Islet precursor cell (in vitro differentiated cells): ENCODE measurements at regions not wholly inside any gene's neighbourhood (a gene's known extent, or its start where the extent isn't known, plus 50 kb on each side); places are given as distances from the start of the nearest gene placed in this dataset.

ENCODE experiments used
- DNase-seq: peaks from one replicate; pipeline ENCODE4 v3.0.0-alpha.2; 2018

DNA sequence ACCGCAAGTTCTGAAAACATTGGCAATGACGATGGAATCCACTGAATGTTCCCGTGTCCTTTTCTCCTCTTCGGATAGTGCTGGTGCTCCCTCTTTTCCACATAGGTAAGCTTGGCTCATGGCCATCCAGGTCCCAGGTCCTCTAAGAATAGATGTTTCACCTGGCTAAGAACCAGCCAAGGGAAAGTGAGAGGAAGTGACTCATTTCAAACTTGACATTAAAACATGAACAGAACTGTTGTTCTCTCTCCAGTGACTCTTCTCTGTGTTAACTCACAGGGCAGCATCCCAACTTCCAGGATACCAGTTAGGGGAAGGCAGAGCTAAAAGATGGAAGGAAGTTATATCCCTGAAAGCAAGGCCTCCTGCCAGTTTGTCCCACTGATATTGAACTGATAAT is 493.8 kb upstream of the CHRM3 start:
- peak; percentile 55 for DNase-seq

DNA sequence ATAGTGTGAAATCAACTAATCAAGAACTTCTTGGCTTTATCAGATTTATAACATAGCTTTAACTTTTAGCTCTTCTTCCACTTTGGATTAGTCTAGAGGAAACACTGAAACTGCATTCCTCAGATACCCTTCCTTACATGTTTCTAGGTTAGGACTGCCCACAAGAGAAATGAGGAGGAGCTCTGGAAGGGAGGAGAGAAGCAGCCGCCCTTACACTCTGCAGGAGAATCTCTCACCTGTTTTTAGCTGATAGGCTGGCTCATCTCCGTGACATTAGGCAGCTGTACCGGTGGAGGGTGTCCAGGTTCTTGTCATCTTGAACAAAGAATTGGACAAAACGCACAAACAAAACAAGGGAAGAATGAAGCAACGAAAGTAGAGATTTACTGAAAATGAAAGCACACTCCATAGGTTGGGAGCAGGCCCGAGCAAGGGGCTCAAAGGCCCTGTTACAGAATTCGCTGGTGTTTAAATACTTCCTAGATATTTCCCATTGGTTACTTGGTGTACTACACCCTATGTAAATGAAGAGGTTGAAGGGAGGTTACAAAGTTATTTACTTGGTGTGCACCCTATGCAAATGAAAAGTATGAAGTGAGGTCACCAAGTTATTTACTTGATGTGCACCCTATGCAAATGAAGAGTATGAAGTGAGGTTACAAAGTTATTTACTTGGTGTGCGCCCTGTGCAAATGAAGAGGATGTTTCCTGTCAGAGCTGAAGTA is 524.9 kb upstream of the CHRM3 start:
- DNase-seq: no peak

- DNase-seq: no peak
Observed at GRCh38 chr1:238833919-238834318, 552.4 kb upstream of the CHRM3 start.

GRCh38 chr1:238832106-238832505 is 554.3 kb upstream of the CHRM3 start:
- DNase-seq: no peak

DNA sequence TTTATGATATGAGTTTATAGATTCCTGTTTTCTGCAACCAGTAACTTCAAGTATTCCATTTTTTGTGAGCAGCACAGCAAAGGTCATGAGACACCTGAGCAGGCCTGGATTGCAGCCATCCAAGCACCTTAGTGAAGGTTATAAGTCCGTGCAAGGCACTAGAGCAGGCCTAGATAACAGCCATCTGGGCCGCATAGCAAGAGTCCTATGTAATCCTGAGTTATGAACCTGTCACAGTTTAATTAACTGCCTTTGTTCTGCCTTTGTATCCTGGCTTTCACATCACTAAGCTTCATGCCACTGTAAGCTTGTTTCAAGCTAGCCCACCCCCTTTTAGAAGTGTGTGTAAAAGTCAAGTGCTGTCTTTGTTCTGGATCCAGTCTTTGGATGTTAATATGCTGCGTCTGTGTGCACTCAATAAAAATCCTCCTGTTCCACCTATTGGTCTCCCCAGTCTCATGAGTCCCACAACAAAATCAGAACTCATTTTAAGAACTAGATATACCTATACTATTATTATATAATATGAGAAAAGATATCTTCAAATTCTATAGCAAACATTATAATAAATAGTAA is 556.2 kb upstream of the CHRM3 start:
- no peak for DNase-seq

DNA sequence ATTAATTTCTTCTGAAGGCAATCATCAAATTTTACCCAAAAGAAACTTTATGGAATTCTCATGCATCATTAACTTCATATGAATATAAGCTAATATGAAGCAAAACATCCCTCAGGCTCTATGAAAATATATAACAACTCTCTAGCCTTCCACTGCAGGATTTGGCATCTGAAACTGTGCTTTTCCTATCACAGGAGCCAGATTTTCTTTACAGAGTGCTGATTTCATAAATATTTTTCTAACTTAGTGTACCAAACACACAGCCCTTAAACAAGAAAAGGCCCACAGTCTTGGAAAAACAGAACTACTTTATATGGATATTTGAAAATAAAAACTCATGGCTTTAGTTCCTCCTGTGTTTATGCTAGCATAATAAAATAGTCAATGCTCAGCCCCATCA is 559.5 kb upstream of the CHRM3 start:
- DNase-seq: no peak

DNA sequence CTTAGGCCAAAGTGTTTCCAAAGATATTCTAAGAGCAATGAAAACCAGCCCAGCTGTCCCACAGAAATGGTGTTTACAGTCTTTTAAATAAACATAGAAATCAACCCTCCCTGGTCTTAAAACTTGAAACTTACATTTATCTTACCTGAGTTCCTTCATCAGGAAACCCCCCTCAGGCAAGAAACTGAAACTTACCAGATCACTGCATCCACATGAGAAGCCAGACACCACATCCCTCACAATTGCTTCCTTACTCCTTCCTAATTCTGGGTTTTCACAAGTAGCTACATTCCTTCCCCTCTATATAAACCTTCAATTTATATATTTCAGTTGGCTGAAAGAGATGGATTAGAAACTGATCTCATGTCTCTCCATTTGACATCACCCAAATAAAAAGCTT is 563.0 kb upstream of the CHRM3 start:
- no peak for DNase-seq

DNA sequence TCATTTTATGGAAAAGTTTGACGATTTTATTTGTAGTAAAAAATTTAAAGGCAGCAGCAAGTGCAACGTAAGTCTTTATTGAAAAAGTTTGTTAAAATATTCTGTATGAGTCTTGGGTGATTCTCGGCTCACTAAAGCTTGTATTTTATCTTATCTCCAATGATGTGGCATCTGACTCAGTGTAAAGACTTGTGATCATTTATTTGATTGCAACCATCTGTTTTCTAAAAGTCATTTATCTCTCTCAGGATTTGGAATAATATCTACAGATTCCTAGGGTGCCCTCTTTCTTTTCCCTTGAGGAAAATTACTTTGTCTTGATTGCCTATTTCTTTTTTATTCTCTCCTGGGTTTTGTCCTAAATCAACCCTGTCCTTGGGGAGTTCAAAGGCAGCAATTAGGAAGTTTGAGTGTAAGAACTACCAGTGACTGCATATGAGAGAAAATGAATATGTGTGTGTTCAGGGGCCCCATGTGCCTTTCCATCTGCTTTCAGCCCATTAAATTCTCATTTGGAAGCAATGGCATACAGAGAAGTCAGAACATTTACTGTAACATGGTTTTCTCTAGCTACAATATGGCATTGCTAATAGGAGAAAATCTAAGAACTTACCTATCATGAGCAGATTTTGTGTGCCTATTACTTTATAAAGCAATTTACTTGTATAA is 575.0 kb upstream of the CHRM3 start:
- DNase-seq: no peak

GRCh38 chr1:238790882-238791281 is 595.5 kb upstream of the CHRM3 start:
- DNase-seq: no peak

DNA sequence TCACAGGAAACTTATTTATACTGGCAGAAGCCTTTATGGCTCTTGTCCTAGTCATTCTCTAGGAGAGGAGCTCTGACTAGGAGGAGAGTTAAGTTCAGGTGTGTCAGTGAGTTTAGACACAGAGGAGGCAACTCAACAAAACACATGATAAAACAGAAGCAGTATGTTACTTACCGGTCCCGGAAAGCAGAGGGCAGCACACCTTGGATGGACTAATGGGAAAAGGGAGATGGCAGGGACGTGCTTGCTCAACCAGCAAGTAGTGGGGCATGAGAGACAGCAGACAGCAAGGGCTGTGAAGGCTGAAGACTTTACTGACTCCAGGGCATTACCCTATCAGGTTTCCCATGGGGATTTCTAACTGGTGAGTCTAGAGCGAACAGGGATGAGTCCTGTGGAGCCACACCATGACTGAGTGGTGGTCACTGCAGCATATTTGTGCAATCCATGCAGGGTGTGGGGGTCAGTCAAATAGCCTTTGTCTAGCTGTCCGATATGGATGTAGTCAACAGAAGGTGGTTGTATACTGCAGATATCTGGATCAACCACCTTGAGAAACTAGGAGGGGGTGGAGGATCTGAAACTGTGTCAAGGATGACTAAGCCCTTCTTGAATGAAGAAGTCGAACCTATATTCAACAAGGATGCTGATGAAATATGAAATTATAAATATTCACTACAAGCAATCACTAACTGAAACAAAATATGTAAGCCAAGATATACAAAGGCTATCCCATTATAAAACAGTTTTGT is 596.3 kb upstream of the CHRM3 start:
- no peak for DNase-seq

DNA sequence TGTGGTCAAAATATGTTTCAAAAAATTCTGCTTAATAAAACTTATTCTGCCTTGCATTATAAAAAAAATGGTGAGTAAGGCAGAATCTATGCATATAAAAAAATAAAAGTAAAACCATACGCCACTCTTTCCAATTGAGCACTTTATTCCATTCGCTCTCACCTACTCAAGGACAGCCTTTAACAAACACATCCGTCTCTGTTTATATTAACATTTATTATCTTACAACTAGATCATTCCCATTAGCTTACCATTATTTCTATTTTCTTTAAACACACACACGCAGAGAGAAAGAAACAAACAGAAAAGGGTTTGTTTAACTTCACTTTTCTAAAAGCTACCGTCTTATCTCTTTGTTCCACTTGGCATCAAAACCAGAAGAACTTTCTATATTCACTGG is 598.9 kb upstream of the CHRM3 start:
- no peak for DNase-seq

DNA sequence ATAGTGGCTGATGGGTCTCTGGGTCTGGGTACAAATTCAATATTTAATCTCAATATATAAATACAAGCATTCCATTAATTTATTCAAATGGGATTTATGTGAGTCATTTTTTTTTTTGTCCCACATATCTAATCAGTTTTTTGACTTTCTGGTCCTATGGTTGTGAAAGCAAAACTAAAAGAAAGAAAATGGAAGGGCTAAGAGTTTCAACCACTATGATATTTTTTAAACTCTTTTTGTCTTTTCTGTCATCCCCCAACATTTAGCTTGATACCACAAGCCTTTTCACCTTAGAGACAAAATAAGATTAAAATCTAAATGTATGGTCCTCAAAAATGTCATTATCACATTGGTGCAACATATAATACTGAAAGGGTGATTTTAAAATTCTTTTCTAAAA is 602.7 kb upstream of the CHRM3 start:
- DNase-seq: no peak

- no peak for DNase-seq
Observed at GRCh38 chr1:238779716-238780115, 606.7 kb upstream of the CHRM3 start.

GRCh38 chr1:238778113-238778512 is 608.3 kb upstream of the CHRM3 start:
- DNase-seq: no peak

DNA sequence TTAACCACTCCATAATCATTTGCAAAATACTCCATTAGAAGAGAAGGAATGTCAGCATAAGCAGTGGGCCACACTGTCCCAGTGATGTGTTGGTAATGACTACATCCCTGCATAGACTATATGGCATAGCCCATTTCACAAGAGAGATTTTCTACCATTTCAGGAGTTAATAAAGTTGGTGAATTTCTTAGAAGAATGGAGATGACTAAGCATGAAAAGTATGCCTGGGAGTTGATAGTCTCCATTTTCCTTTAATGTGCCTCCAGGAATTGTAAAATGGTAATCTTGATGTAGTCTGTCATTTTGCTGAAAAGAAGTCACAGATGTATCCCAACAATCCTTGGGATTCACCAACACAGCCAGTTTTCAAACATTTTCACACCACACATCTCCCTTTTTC is 608.8 kb upstream of the CHRM3 start:
- DNase-seq: no peak

DNA sequence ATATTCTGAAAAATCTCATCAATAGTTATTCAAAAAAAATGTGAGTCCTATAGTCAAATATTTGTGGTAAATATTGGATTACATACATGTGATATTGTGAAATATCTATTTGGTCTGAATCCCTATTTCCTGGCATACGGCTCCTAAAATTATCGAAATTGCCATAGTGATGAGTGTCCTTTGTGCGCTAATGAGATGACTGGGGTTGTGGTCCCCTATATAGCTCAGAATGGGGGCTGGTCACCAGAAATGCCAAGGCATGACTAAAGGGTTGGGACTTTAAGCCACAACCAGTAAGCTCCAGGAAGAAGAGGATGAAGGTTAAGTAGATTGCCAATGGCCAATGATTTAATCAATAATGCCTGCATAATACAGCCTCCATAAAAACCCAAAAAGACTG is 610.2 kb upstream of the CHRM3 start:
- DNase-seq: no peak

- DNase-seq: no peak
Observed at GRCh38 chr1:238772322-238772721, 614.0 kb upstream of the CHRM3 start.

- DNase-seq: no peak
Observed at GRCh38 chr1:238767321-238767720, 619.0 kb upstream of the CHRM3 start.

GRCh38 chr1:238764779-238765178 is 621.6 kb upstream of the CHRM3 start:
- DNase-seq: no peak

DNA sequence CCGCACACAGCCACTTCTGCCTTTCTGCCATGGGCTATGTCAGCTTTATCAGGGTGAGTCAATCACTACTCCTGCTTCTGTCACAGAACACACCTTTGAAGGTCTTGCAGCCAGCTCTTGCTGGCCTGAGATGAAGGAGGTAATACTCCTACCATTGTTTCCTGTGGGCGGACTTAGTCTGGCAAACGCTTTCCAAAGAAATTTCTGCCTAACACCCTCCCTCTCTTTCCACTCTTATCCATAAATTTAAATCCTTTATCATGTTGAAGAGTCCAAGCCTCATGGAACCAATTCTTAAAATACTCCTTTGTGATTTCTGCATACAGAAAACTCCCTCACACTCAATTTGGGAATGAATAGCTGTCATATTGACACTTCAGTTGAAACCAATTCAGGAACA is 633.1 kb upstream of the CHRM3 start:
- DNase-seq: no peak

DNA sequence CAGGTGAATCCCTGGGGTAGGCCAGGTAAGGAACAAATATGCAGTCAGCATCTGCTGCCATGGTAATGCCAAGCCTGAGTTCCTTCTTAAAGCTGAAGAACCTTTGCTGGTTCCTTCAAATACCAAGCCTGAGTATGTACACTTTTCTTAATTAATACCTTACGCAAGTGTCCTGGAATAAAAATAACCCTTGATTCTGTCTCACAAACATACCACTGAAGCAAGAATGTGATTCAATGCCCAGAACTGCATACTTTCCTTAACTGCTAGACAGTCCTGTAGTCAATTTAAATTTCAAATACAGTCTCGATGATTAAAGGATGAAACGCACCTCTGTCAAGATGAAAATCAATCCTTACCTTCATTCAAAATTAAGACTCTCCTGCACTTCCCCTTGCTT is 634.0 kb upstream of the CHRM3 start:
- DNase-seq: no peak

GRCh38 chr1:238745069-238745468 is 641.3 kb upstream of the CHRM3 start:
- no peak for DNase-seq

GRCh38 chr1:238738892-238739291 is 647.5 kb upstream of the CHRM3 start:
- DNase-seq: no peak

DNA sequence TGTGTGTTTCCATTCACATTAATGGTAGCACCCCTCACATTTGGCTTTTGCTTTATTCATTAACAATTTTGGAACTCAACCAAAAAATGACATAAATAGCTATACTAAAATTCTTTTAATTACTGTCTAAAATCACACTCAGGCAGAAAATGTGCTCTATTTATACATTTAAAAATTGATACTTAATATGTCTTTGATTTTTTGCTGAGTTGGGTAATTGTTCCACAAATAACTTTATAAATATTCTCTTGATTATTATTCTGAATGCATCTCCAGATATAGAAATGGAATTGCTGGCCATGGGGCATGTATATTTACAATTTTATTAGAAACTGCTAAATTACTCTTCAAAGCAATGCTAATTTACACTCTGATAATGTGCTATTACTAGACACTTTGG is 658.7 kb upstream of the CHRM3 start:
- no peak for DNase-seq
